Uterus (tissue), 3 donors: ENCODE measurements at regions not wholly inside any gene's neighbourhood (a gene's known extent, or its start where the extent isn't known, plus 50 kb on each side); places are given as distances from the start of the nearest gene placed in this dataset.

Experiments
- DNase-seq, 2 donors: peaks; one replicate each; pipeline ENCODE4 v3.0.0-alpha.2; 2019 to 2020
- H3K27ac ChIP-seq, 2 donors: fragments of 200-600 bp; sonication (generic); 1 replicate in 1 of 2; 2 replicates in 1 of 2; pipeline ENCODE4 v1.5.1; 2016 to 2018
- H3K27me3 ChIP-seq, 2 donors: fragments of 200-600 bp; sonication (generic); one replicate each; pipeline ENCODE4 v1.5.1; 2018 to 2019; ENCODE audit warnings: control low read depth in 1 of 2
- H3K36me3 ChIP-seq, 2 donors: fragments of 200-600 bp; sonication (generic); one replicate each; pipeline ENCODE4 v1.5.1; 2019; ENCODE audit warnings: control low read depth in 1 of 2
- H3K4me1 ChIP-seq, 2 donors: fragments of 200-600 bp; sonication (generic); one replicate each; pipeline ENCODE4 v1.5.1; 2018 to 2019; ENCODE audit warnings: control low read depth in 1 of 2
- H3K4me3 ChIP-seq, 2 donors: fragments of 200-600 bp; sonication (generic); 1 replicate in 1 of 2; 2 replicates in 1 of 2; pipeline ENCODE4 v1.5.1; 2018 to 2019; ENCODE audit warnings: mild to moderate bottlenecking in 1 of 2
- H3K9me3 ChIP-seq, 2 donors: fragments of 200-600 bp; sonication (generic); one replicate each; pipeline ENCODE4 v1.5.1; 2019; ENCODE audit warnings: control low read depth in 1 of 2
- CTCF ChIP-seq, 4 experiments: fragments of 200-600 bp in 2 of 4; fragments of 450-650 bp in 2 of 4; sonication (generic) in 2 of 4; IDR thresholded peaks; one replicate each; pipeline ENCODE4 v1.5.1; 2016 to 2019; ENCODE audit warnings: antibody characterized with exemption in 4 of 4, mild to moderate bottlenecking in 2 of 4, moderate library complexity in 1 of 4
- POLR2A ChIP-seq, 2 donors: fragments of 450-650 bp; IDR thresholded peaks; one replicate each; pipeline ENCODE4 v1.6.1; 2016; ENCODE audit warnings: antibody characterized with exemption in 2 of 2, mild to moderate bottlenecking in 1 of 2, moderate library complexity in 1 of 2
- intact Hi-C: fragments of 100-400 bp; cut with DNase I; formaldehyde crosslinking; loops from one replicate; pipeline ENCODE4 v1.15.1; 2023; ENCODE audit warnings: low total_unique reads
- donor health status: DM: yes; HTN: yes; CAD: no.

DNA sequence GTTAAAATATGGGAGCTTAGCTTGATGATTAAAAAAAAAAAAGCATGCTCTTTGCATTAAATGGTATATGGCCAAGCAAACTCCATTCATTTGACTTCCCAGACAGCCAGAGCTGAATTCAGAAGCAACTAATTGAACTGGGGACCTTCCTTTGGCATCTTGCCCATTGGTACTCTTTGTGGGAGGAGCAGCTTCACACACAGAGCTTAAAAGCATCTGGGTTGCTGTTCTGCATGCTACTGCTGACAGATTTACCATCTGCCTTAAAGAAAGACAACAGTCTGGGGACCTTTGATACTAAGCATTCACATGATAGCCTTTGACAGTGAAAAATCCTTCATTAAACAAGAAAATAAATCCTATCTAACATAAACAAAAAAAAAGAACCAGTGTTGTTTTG, 977.9 kb downstream of the TMTC2 start:
- Histone ChIP-seq H3K27me3 (no peaks in the 10 kb centered on the region), H3K4me3 (no peak overlapping the region), H3K36me3 (no peaks in the 10 kb centered on the region), H3K4me1 (no peaks in the 10 kb centered on the region), H3K27ac (no peak overlapping the region), H3K9me3 (no peaks in the 10 kb centered on the region)
- intact Hi-C loops: no loop called here
- no peak for TF ChIP-seq CTCF (IDR thresholded peaks at IDR 0.05)
- no peak for TF ChIP-seq POLR2A (IDR thresholded peaks at IDR 0.05)
- DNase-seq: no peak

DNA sequence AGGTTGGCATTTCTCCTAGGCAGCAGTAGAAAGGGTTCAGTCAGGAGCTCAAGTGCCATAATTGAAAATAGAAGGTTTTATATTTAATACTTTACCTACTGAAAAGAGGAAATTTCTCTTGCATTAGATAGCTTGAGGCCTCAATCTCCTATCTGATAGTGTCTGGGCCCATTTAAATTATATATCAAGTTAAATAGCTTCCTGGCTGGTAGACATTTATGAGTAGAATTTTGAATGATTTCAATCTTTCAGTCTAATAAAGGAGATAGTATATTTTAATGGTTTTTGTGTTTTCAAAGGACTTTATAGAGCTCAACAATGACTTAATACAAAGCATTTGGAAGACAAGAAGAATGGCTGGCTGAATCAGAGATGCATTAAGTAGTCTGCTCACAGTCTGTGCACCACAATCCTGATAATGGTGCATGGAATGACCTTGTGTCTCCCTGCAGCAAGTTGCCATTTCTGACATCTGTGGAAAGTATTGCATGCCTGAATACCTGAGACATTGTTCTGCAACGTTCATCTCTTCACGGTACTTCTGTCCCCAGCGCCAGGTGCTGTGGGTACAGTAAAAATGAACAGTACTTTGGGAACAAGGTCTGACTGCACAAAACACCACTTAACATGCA, 974.1 kb downstream of the TMTC2 start:
- no peaks in the 10 kb centered on the region for H3K27me3 ChIP-seq
- H3K36me3 ChIP-seq: no peaks in the 10 kb centered on the region
- no peak for DNase-seq
- H3K9me3 ChIP-seq: no peaks in the 10 kb centered on the region
- intact Hi-C loops: no loop called here
- TF ChIP-seq CTCF (IDR thresholded peaks at IDR 0.05): no peak
- no peak for TF ChIP-seq POLR2A (IDR thresholded peaks at IDR 0.05)
- no peak overlapping the region for H3K27ac ChIP-seq
- no peaks in the 10 kb centered on the region for H3K4me1 ChIP-seq
- no peak overlapping the region for H3K4me3 ChIP-seq

DNA sequence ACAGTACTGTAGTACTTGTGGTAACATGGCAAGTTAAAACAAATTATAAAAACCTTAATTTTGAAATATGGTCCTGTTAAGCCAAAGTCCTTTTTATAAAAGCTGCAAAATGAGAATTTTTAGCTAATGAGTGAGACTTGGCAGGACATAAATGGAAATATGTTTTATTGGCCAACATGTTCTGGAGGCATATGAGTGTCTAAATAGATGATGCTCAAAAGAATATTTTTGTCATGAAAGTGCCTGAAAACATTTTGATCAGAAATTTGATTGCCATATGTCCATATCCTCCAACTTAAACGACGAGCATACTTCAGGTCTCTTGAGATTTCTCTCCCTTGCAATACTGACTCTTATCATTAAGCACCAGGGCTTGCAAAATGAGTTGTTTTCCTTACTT, 972.6 kb downstream of the TMTC2 start:
- Histone ChIP-seq H3K27ac (no peak overlapping the region), H3K9me3 (no peaks in the 10 kb centered on the region), H3K27me3 (no peaks in the 10 kb centered on the region), H3K36me3 (no peaks in the 10 kb centered on the region), H3K4me3 (no peak overlapping the region), H3K4me1 (no peaks in the 10 kb centered on the region)
- intact Hi-C loops: no loop called here
- DNase-seq: no peak
- no peak for TF ChIP-seq POLR2A (IDR thresholded peaks at IDR 0.05)
- TF ChIP-seq CTCF (IDR thresholded peaks at IDR 0.05): no peak

DNA sequence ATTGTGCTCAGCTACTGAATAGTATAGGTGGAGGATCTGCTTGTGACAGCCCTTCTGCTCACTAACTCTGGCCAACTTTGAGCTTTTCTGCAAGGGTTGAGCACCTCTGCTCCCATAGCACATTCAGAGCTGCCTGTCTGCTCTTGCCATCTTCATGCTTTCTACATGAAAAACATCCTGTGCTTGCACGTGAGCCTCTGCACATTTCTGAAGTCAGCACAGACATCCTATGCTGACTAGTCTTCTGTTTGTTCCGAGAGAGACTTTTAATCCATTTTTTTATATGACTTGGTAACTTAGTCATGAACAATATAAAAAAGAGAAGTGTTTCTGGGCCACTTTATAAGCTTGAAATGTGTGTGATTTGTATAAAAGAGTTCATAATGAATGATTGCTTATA, 969.3 kb downstream of the TMTC2 start:
- Histone ChIP-seq H3K4me3 (no peak overlapping the region), H3K36me3 (no peaks in the 10 kb centered on the region), H3K9me3 (no peaks in the 10 kb centered on the region), H3K27me3 (no peaks in the 10 kb centered on the region), H3K4me1 (no peaks in the 10 kb centered on the region), H3K27ac (no peak overlapping the region)
- intact Hi-C loops: no loop called here
- DNase-seq: no peak
- TF ChIP-seq POLR2A (IDR thresholded peaks at IDR 0.05) (no peak), CTCF (IDR thresholded peaks at IDR 0.05) (no peak)

DNA sequence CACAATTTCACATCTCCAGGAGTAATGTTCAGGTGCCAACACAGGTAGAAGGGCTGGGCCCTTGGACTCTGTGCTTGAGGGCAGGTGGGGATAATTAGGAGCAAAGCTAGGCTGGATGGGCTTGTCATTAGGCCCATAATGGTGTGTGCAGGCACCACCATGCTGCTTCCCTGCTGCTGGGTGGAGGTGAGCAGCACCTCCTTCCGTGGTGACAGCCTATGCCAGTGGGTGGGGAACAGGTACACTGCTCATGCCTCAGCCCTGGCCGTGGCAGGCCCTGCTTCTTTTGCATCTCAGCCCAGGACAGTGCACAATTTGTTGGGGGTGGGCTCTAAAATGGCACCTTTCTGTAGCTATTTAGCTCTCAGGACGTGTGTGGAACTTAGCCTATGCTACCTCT, 955.5 kb downstream of the TMTC2 start:
- Histone ChIP-seq H3K9me3 (no peaks in the 10 kb centered on the region), H3K27me3 (no peaks in the 10 kb centered on the region), H3K4me3 (no peak overlapping the region), H3K27ac (no peak overlapping the region), H3K36me3 (no peaks in the 10 kb centered on the region), H3K4me1 (no peaks in the 10 kb centered on the region)
- DNase-seq: no peak
- no peak for TF ChIP-seq CTCF (IDR thresholded peaks at IDR 0.05)
- intact Hi-C loops: no loop called here
